IMR-90 (cell line): ENCODE measurements at regions not wholly inside any gene's neighbourhood (a gene's known extent, or its start where the extent isn't known, plus 50 kb on each side); places are given as distances from the start of the nearest gene placed in this dataset.
"Not testable (repeated sequence)": the region's sequence is repeated elsewhere in the genome, so short reads cannot be mapped to it uniquely, and the experiment has no call there.

Source experiments
- BHLHE40 ChIP-seq: fragments of 150-350 bp; IDR thresholded peaks from 2 replicates; pipeline ENCODE4 v1.6.1; 2016; ENCODE audit warnings: mild to moderate bottlenecking, low read depth, low read length
- CHD1 ChIP-seq: IDR thresholded peaks from 2 replicates; pipeline ENCODE4 v1.6.1; 2012; ENCODE audit warnings: low read depth, low read length, improper control_type of control experiment
- FOS ChIP-seq: fragments of 150-350 bp; IDR thresholded peaks from 2 replicates; pipeline ENCODE4 v1.6.1; 2016; ENCODE audit warnings: low read depth, low read length
- MAZ ChIP-seq: IDR thresholded peaks from 2 replicates; pipeline ENCODE4 v1.6.1; 2012; ENCODE audit warnings: low read depth, mild to moderate bottlenecking, low read length, improper control_type of control experiment, moderate library complexity, borderline replicate concordance
- MXI1 ChIP-seq: IDR thresholded peaks from 2 replicates; pipeline ENCODE4 v1.6.1; 2012; ENCODE audit warnings: low read depth, mild to moderate bottlenecking, low read length, moderate library complexity, borderline replicate concordance
- POLR2A ChIP-seq: IDR thresholded peaks from 2 replicates; pipeline ENCODE4 v1.6.1; 2012; ENCODE audit warnings: mild to moderate bottlenecking, low read depth, low read length
- RAD21 ChIP-seq: IDR thresholded peaks from 2 replicates; pipeline ENCODE4 v1.6.1; 2012; ENCODE audit warnings: low read length, improper control_type of control experiment
- RCOR1 ChIP-seq: IDR thresholded peaks from 2 replicates; pipeline ENCODE4 v1.6.1; 2012; ENCODE audit warnings: mild to moderate bottlenecking, low read length, improper control_type of control experiment; ENCODE audit not compliant: insufficient replicate concordance
- SMC3 ChIP-seq: fragments of 150-350 bp; IDR thresholded peaks from 2 replicates; pipeline ENCODE4 v1.6.1; 2016; ENCODE audit warnings: low read depth, mild to moderate bottlenecking, antibody characterized with exemption, low read length, moderate library complexity
- TF ChIP-seq, protein P1 (sequence below): conservative IDR thresholded peaks from 2 replicates; pipeline ENCODE4 v1.5.1; 2012; ENCODE audit warnings: mild to moderate bottlenecking, low read depth, low read length, improper control_type of control experiment
- TF ChIP-seq, protein P2 (sequence below): fragments of 150-350 bp; IDR thresholded peaks from 2 replicates; pipeline ENCODE4 v1.6.1; 2017; ENCODE audit warnings: mild to moderate bottlenecking, antibody characterized with exemption, low read length, low read depth
- TF ChIP-seq, protein P3 (sequence below): fragments of 150-350 bp; IDR thresholded peaks from 2 replicates; pipeline ENCODE4 v1.6.1; 2016; ENCODE audit warnings: low read depth, mild to moderate bottlenecking, low read length, moderate library complexity, borderline replicate concordance

DNA sequence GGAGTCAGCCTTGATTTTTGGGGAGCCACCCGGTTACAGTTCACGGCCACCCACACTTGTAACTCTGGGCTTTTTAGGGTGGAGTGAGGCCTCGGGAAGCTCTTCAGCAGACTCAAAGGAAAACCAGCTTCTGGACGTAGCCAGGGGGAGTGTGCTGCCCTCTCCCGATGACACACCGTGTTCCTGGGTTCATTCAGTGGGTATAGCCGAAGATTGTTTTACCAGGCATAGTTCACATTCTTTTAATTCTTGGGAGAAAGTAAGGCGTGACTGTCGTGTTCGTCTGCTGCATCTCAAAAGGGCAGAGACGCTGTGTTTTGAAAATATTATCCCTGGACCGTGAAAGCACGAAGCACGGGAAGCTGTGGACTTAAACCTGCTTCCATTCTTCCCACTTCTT is 93.6 kb upstream of the PABPC3 start:
- TF ChIP-seq, protein P1, sequence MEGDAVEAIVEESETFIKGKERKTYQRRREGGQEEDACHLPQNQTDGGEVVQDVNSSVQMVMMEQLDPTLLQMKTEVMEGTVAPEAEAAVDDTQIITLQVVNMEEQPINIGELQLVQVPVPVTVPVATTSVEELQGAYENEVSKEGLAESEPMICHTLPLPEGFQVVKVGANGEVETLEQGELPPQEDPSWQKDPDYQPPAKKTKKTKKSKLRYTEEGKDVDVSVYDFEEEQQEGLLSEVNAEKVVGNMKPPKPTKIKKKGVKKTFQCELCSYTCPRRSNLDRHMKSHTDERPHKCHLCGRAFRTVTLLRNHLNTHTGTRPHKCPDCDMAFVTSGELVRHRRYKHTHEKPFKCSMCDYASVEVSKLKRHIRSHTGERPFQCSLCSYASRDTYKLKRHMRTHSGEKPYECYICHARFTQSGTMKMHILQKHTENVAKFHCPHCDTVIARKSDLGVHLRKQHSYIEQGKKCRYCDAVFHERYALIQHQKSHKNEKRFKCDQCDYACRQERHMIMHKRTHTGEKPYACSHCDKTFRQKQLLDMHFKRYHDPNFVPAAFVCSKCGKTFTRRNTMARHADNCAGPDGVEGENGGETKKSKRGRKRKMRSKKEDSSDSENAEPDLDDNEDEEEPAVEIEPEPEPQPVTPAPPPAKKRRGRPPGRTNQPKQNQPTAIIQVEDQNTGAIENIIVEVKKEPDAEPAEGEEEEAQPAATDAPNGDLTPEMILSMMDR = not testable (repeated sequence)
- TF ChIP-seq POLR2A, MXI1, CHD1, FOS, RAD21, RCOR1, MAZ, BHLHE40, SMC3: not testable (repeated sequence)
- TF ChIP-seq, protein P2, sequence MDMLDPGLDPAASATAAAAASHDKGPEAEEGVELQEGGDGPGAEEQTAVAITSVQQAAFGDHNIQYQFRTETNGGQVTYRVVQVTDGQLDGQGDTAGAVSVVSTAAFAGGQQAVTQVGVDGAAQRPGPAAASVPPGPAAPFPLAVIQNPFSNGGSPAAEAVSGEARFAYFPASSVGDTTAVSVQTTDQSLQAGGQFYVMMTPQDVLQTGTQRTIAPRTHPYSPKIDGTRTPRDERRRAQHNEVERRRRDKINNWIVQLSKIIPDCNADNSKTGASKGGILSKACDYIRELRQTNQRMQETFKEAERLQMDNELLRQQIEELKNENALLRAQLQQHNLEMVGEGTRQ = not testable (repeated sequence)
- TF ChIP-seq, protein P3, sequence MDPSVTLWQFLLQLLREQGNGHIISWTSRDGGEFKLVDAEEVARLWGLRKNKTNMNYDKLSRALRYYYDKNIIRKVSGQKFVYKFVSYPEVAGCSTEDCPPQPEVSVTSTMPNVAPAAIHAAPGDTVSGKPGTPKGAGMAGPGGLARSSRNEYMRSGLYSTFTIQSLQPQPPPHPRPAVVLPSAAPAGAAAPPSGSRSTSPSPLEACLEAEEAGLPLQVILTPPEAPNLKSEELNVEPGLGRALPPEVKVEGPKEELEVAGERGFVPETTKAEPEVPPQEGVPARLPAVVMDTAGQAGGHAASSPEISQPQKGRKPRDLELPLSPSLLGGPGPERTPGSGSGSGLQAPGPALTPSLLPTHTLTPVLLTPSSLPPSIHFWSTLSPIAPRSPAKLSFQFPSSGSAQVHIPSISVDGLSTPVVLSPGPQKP = not testable (repeated sequence)
